ENCODE measurements at regions not wholly inside any gene's neighbourhood (a gene's known extent, or its start where the extent isn't known, plus 50 kb on each side); places are given as distances from the start of the nearest gene placed in this dataset.

DNA sequence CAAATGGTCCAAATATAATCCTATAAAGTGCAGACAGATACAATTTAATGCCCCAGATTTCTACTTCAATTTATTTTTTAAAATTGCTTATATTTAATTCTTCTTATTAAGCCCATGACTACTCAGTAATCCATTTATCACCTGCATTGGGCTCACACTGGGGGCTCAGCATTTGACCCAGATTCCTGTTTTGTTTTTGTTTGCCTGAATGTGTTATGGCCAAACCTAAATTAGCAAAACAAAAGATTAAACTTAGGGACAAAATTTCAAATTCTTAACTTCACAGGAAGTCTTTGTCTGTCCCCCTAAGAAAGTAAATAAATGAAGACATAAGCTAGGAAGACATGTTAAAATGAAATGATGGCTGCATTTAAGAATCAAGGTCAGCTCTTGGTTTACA, 322.3 kb downstream of the RMST start:
- intact Hi-C loops (cut with micrococcal nuclease) (no loop called here), in situ Hi-C loops (cut with MboI) (no loop called here)
- no peaks in the 10 kb centered on the region for H3K27me3 ChIP-seq (ENCODE audit: control insufficient read depth in 2 of 2, insufficient read depth in 2 of 2, low read length in 2 of 2)
- no peaks in the 10 kb centered on the region for H3K9me1 ChIP-seq (ENCODE audit: control insufficient read depth, insufficient read depth, low read length)
- H3K36me3 ChIP-seq (ENCODE audit: control insufficient read depth, insufficient read depth, low read length) = no peaks in the 10 kb centered on the region
- no peak overlapping the region for H2AFZ ChIP-seq (ENCODE audit: low read depth, low read length)
- no peaks in the 10 kb centered on the region for H3K79me2 ChIP-seq (ENCODE audit: control insufficient read depth, insufficient read depth, low read length)
- H3K27ac ChIP-seq (ENCODE audit: extremely low read depth, low read depth, low read length) = no peak overlapping the region
- no peaks in the 10 kb centered on the region for H4K20me1 ChIP-seq (replicated peaks; ENCODE audit: control insufficient read depth, insufficient read depth, low read length)
- FAIRE-seq = no peak
- H3K4me2 ChIP-seq (ENCODE audit: insufficient read depth, low read length) = no peak overlapping the region
- BruUV-seq (replicated peaks) = no TSS peak
- H3K4me3 ChIP-seq = no peak overlapping the region
- POLR2A ChIA-PET = no interaction called here
- TF ChIP-seq, protein P1, sequence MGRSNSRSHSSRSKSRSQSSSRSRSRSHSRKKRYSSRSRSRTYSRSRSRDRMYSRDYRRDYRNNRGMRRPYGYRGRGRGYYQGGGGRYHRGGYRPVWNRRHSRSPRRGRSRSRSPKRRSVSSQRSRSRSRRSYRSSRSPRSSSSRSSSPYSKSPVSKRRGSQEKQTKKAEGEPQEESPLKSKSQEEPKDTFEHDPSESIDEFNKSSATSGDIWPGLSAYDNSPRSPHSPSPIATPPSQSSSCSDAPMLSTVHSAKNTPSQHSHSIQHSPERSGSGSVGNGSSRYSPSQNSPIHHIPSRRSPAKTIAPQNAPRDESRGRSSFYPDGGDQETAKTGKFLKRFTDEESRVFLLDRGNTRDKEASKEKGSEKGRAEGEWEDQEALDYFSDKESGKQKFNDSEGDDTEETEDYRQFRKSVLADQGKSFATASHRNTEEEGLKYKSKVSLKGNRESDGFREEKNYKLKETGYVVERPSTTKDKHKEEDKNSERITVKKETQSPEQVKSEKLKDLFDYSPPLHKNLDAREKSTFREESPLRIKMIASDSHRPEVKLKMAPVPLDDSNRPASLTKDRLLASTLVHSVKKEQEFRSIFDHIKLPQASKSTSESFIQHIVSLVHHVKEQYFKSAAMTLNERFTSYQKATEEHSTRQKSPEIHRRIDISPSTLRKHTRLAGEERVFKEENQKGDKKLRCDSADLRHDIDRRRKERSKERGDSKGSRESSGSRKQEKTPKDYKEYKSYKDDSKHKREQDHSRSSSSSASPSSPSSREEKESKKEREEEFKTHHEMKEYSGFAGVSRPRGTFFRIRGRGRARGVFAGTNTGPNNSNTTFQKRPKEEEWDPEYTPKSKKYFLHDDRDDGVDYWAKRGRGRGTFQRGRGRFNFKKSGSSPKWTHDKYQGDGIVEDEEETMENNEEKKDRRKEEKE (IDR thresholded peaks at IDR 0.05; ENCODE audit: borderline replicate concordance in 1 of 2, control insufficient read depth in 1 of 2, low read depth in 2 of 2, low read length in 1 of 2) = no peak
- TF ChIP-seq ILK (tag; IDR thresholded peaks at IDR 0.05; ENCODE audit: borderline replicate concordance, low read depth) (no peak), ZC3H8 (IDR thresholded peaks at IDR 0.05) (no peak), HDAC2 (IDR thresholded peaks at IDR 0.05) (no peak), GATA2 (CRISPR knock-in tag; IDR thresholded peaks at IDR 0.05) (no peak), NCOA4 (IDR thresholded peaks at IDR 0.05; ENCODE audit: partially characterized antibody) (no peak), CHD4 (IDR thresholded peaks at IDR 0.05; ENCODE audit: insufficient read depth, insufficient replicate concordance, low read depth, low read length, poor library complexity, severe bottlenecking) (no peak), TCF7 (IDR thresholded peaks at IDR 0.05; ENCODE audit: borderline replicate concordance) (no peak), CEBPG (CRISPR knock-in tag; IDR thresholded peaks at IDR 0.05) (no peak), CEBPG (tag; conservative IDR thresholded peaks at IDR 0.05 in 1 of 2, IDR thresholded peaks at IDR 0.05 in 1 of 2) (no peak), PYGO2 (tag; IDR thresholded peaks at IDR 0.05) (no peak), TCF15 (CRISPR knock-in tag; IDR thresholded peaks at IDR 0.05) (no peak), ZNF232 (CRISPR knock-in tag; IDR thresholded peaks at IDR 0.05) (no peak), NR2F6 (CRISPR knock-in tag; IDR thresholded peaks at IDR 0.05) (no peak)
- TF ChIP-seq, protein P2, sequence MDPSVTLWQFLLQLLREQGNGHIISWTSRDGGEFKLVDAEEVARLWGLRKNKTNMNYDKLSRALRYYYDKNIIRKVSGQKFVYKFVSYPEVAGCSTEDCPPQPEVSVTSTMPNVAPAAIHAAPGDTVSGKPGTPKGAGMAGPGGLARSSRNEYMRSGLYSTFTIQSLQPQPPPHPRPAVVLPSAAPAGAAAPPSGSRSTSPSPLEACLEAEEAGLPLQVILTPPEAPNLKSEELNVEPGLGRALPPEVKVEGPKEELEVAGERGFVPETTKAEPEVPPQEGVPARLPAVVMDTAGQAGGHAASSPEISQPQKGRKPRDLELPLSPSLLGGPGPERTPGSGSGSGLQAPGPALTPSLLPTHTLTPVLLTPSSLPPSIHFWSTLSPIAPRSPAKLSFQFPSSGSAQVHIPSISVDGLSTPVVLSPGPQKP (CRISPR knock-in tag; IDR thresholded peaks at IDR 0.05) = no peak
- H3K9ac ChIP-seq (ENCODE audit: insufficient read depth in 1 of 2, low read depth in 2 of 2, low read length in 2 of 2) = no peak overlapping the region
- no peak for DNase-seq (ENCODE audit: extremely low read depth in 1 of 4, low spot score in 3 of 4)
- no peaks in the 10 kb centered on the region for H3K9me3 ChIP-seq (replicated peaks; ENCODE audit: control insufficient read depth, insufficient read depth, low read depth, low read length)
- no peaks in the 10 kb centered on the region for H3K4me1 ChIP-seq (replicated peaks in 1 of 2; ENCODE audit: control insufficient read depth in 2 of 2, insufficient read depth in 2 of 2, low read length in 2 of 2)
- CTCF ChIA-PET (ENCODE audit: low intra/inter-chr PET ratio) = no interaction called here
- no peak for ATAC-seq

Measured in K562 (cell line).